SK-N-MC (cell line): ENCODE measurements at regions not wholly inside any gene's neighbourhood (a gene's known extent, or its start where the extent isn't known, plus 50 kb on each side); places are given as distances from the start of the nearest gene placed in this dataset.

Source experiments
- EZH2 ChIP-seq: fragments of 200-600 bp; sonication (generic); IDR thresholded peaks from one replicate; pipeline ENCODE4 v1.6.1; 2017; ENCODE audit warnings: antibody characterized with exemption
- FOXP2 ChIP-seq: optimal IDR thresholded peaks from 2 replicates; pipeline ENCODE3; 2011; ENCODE audit warnings: mild to moderate bottlenecking, moderate library complexity; ENCODE audit not compliant: insufficient read depth; ENCODE audit errors: extremely low read length, control extremely low read depth

DNA sequence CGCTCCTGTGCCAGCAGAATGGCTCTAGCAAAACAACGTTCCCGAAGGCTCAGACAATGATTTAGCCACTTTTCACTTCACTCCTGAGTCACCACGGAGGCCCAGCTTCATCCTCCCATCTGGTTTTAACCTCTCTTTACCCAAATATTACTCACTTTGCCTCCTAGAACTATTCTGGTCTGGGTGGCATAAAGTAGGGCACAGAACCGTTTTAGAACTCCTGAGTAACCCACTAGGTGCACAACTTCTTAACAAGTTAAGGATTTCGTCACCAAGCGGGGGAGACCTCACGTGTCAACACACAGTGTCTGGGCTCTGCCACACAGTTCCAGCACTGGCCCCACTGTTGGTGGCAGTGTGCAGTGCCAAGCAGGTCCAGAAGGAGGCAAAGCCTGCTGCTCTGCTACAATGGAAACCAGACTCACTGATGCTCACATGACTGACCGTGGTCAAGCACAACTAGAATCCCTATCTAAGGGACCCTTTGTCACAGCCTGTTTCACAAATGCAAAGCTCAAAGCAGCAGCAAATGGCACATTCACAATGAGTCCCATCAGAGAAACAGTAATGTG is 121.7 kb downstream of the SIPA1L2 start:
- no peak for TF ChIP-seq EZH2
- no peak for TF ChIP-seq FOXP2
